H54 (cell line): ENCODE measurements at regions not wholly inside any gene's neighbourhood (a gene's known extent, or its start where the extent isn't known, plus 50 kb on each side); places are given as distances from the start of the nearest gene placed in this dataset.
A peak's percentile ranks its signal among the peaks of the same experiment; 100 is the strongest.

Source experiments
- DNase-seq: peaks from one replicate; pipeline ENCODE4 v3.0.0; 2011; ENCODE audit warnings: low spot score, mixed read lengths; ENCODE audit not compliant: insufficient read length
- FAIRE-seq: peaks from 3 replicates; lab custom pipeline; 2011; peaks lifted over from hg19 to GRCh38; lab: Jason Lieb, UNC
- POLR2A ChIP-seq: IDR thresholded peaks from 2 replicates; pipeline ENCODE4 v1.6.1; 2011; ENCODE audit warnings: low read depth, mild to moderate bottlenecking, low read length

DNA sequence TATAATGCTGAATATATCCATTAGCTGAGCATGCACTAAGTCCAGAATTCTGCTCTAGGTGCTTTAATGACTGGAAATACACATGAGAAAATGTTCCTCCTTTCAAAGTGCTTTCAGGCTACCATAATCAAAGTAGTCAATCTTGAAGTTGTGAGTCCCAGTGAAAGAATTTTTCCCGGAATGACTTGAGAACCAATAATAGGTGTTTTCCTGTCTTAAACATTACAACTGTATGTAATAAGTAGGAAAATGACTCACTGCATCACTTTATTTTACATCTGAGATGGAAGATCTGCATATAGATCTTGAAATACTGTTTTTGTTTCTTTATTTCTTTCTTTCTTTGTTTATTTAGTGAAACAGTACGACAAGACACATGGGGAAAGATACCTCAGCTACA, 437.4 kb upstream of the JAG1 start:
- FAIRE-seq (no peak), DNase-seq (no peak)
- TF ChIP-seq POLR2A = no peak

DNA sequence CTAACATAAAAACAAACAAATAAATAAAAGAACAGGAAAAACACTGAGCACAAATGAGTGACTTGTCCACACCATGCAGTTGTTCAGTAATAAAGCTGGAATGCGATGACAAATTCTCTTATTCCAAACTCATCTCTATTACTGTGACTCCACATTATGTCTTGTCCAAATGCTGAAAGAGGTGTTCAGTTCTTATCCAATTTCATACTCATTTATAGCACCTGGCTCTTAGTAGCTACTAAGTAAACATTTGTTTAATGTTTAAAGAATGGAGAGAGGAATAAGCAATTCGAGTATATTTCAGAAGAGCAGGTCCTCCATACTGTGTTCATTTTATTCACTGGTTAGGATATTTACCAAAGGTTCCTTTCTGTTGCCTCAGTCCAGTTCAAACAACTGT, 439.0 kb upstream of the JAG1 start:
- TF ChIP-seq POLR2A = no peak
- DNase-seq (no peak), FAIRE-seq (no peak)

DNA sequence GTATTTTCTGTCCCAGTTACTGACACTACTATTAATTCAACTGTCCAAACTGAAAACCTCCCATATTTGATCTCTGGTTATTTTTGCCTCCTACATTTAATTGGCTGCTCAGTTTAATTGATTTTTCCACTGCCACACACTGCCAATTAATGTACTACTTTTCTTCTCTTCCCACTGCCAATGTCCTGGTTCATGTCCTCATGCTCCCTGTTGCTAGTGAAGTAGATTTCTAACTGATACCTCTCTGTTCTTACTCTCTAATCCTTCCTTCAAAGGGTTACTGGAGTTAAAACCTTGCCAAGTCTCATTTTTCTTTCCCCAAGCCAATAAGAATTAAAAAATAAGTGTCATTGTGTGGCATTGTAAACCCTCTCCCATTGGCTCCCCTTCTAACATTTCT, 440.6 kb upstream of the JAG1 start:
- FAIRE-seq = no peak
- no peak for TF ChIP-seq POLR2A

GRCh38 chr20:11117808-11118528, 444.2 kb upstream of the JAG1 start:
- DNase-seq (peak; percentile 19), FAIRE-seq (peak; percentile 98)
- TF ChIP-seq POLR2A = no peak

More for the DNA sequence above, 440.6 kb upstream of the JAG1 start:
- DNase-seq = no peak

DNA sequence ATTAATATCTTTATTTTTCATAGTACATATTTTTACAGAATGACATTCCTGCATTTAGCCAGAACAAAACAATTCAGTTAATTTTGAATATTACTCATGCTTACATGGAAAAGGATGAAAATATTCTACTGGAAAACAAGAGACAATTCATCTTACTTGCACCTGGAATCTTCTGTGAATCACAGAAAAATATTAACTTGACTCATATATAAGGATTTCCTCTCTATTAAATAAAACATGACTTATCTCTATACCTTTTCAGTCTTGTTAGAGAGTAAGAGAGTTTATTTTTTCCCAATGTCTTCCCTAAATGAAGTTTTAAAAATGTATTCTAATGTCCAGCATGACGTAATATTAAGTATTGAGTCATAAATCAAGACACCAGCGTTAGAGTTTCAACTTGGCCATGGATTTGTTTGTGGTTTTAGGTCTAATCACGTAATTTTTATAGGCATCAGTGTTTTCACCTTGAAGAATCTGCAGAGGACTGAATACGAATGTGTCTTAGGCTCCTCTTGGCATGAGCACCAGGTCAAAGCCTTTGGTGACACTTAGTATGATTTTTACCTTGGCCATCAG, 445.1 kb upstream of the JAG1 start:
- FAIRE-seq = peak; percentile 58
- DNase-seq = no peak
- no peak for TF ChIP-seq POLR2A

DNA sequence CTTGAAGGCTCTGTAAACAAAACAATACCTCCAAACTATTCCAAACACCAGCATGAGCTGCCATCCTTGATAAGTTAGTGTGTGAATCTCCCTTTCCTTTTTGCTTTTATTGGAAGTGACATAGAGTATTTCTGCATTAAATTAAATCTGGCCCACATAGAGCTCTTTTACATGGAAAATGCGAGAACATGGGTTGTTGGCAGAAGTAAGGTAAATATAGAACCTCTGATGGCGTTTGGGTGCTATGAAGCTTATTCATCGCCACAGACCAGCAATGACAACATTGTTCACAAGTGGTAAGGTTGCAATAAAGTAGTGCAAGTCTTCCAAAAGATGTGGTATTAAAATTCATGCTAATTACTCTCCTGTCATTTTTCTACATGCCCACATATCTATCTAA, 445.8 kb upstream of the JAG1 start:
- FAIRE-seq (no peak), DNase-seq (no peak)
- no peak for TF ChIP-seq POLR2A

DNA sequence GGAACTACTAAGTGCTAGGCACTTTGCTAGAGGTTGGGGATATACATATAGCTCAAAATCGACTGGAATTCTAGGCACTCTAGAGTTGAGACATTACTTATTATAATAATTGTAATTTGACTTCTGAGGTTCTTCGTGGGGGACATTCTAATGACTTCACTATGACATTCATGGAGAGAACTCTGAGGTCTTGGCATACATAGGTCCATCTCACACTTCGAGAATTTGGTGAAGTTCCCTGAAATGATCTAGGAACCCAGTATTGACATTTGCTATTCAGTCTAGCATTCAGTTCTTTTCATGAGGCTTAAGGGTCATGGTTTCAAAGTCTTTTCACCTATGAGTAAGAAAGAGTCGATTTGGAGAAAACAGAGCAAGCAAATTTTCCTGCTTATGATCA, 446.6 kb upstream of the JAG1 start:
- DNase-seq (no peak), FAIRE-seq (no peak)
- TF ChIP-seq POLR2A = no peak

DNA sequence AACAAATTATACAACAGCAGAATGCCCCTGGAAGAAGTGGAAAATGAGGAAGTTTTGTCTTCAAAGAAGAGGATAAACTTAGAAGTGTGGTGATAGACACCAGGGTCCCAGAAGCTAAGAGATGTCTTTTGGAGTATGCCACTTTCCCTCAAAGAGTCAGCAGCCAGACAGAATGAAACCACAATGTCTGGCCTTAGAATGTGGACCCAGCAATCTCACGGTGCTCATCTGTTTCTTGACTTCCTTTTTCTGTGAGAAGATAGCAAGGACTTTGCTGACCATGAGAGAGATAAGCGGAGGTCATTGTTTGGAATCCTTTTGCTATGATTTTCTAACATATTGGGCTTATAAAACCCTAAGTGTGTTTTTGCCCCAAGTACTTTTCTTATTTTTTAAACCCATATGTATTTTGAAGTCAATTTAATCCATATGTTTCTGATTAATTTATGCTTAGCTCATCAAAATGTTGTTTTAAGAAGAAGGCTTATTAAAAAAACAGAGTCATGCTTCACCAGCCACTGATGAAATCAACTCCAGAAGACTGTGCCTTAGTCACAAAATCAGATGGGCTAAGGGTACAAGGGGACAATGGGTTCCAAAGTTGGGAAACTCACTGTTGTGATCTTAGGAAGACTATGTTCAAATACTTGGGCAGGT, 451.2 kb upstream of the JAG1 start:
- FAIRE-seq = no peak
- DNase-seq = no peak
- no peak for TF ChIP-seq POLR2A

DNA sequence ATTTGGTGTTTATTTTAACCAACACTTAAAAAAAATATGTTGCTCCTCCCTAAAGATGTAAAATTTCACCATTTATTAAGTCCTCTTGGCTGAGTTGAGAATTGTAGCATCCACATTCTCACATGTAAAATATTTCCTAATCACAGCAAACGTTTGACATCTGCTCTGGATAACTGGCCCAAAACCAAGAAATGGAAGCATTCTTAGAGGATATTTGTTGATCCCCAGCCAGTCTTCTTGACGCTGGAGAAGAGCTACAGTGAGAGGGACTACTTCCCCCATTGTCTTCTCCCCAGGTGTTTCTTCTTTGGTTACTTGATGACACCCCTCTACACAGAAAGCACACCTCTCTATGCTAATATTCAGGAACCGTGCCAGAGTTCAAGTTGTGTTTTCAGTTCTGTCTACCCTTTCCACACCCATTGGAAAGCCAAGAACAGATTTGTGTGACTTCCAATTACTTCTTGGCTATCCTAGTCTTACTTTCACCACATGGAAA, 454.5 kb upstream of the JAG1 start:
- FAIRE-seq (no peak), DNase-seq (no peak)
- TF ChIP-seq POLR2A = no peak

DNA sequence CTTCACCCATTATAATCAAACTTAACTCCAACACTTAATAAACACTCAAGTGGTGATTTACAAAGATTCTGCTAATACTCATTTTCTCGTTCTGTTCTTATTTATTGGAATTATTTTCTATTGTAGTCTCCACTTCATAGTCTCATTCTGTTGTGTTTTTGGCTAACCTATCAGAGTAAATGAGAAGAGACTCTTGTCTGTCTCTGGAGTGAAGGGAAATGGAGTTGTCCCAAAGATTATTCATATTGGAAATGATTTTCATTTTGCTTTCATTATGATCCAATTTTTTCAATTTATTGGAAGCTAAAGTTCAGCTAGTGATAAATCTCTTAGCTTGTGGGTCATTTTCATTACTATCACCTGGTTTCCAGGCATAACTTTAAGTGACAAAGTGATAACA, 454.9 kb upstream of the JAG1 start:
- TF ChIP-seq POLR2A = no peak
- no peak for FAIRE-seq
- no peak for DNase-seq

DNA sequence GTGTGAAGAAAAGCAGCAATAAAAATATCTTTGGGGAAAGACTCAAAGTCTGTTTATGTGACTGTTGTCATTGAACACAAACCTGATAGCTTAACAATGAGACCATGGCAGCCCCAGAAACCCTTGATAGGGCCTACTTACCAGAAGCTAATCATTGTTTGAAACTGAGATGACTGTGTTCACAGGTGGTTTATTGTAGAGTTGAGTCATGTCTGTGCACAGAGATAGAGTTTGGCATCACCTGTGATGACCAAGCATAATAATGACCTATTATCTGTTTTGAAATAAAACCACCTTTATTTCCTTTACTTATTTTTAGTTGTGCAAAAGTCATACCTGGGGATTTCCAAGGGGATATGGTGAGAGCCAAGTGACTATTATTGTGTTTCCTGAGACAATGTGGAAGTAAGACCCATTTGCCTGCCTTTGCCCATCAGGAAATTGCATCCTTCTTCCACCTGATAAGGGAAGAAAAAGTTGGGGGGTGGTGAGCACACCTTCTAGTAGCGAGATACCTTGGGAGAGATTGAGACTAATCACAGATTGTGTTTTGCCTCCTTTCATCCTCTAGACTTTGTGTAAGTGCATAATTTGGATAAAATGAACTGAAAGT, 456.9 kb upstream of the JAG1 start:
- FAIRE-seq (no peak), DNase-seq (no peak)
- no peak for TF ChIP-seq POLR2A

GRCh38 chr20:11132819-11133415, 459.1 kb upstream of the JAG1 start:
- FAIRE-seq (no peak), DNase-seq (no peak)
- TF ChIP-seq POLR2A = no peak

DNA sequence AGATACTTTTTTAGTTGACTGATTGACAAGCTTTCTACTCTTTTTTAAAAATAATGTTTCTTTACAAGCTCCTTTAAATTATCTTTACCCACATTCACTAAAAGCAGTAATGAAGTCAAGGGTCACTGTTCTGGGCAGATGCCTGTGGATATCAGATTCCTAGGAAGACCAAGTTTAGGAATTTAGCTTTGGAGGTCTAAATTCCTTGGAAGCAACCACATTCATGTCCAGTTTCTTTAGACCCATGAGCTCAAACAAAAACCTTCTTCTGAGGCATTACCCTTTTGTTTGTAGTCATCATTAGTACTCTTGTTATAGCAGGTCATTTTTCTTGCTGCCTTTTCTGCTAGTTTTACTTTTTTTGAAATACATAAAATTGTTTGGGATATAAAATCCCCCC, 462.9 kb upstream of the JAG1 start:
- no peak for TF ChIP-seq POLR2A
- DNase-seq (no peak), FAIRE-seq (no peak)

DNA sequence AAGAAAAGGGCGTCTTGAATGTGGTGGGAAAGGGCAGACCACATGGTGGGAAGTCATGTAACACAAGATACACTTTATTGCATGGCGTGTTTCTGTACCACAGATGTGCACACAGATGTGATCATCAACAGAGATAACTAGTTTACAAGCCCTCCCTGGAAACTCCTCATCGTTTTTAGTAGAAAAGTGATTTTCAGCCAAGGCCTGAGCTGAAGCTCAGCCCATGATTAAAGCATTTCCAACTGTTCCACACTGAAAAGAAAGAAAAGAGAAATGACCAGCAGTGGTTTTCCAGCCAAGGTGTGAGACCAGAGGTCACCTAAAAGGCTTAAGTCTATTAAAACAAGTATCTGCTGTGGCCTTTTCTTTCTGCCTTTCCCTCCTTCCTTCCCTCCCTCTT, 463.9 kb upstream of the JAG1 start:
- no peak for FAIRE-seq
- no peak for TF ChIP-seq POLR2A
- no peak for DNase-seq
